Mammary epithelial cell (primary cell): ENCODE measurements at regions not wholly inside any gene's neighbourhood (a gene's known extent, or its start where the extent isn't known, plus 50 kb on each side); places are given as distances from the start of the nearest gene placed in this dataset.

ENCODE experiments used
- EZH2 ChIP-seq: IDR thresholded peaks from 2 replicates; pipeline ENCODE4 v1.6.1; 2012; ENCODE audit warnings: low read length, inconsistent platforms, borderline replicate concordance
- TF ChIP-seq, protein P1 (sequence below), 2 donors: IDR thresholded peaks in 1 of 2; conservative IDR thresholded peaks in 1 of 2; 2 replicates each; pipeline ENCODE4 v1.5.1; 2011 to 2012; ENCODE audit warnings: inconsistent platforms in 2 of 2, low read length in 2 of 2, mild to moderate bottlenecking in 2 of 2, control low read depth in 1 of 2, low read depth in 1 of 2; ENCODE audit not compliant: insufficient read depth in 1 of 2; ENCODE audit errors: extremely low read depth in 1 of 2

- TF ChIP-seq, protein P1, sequence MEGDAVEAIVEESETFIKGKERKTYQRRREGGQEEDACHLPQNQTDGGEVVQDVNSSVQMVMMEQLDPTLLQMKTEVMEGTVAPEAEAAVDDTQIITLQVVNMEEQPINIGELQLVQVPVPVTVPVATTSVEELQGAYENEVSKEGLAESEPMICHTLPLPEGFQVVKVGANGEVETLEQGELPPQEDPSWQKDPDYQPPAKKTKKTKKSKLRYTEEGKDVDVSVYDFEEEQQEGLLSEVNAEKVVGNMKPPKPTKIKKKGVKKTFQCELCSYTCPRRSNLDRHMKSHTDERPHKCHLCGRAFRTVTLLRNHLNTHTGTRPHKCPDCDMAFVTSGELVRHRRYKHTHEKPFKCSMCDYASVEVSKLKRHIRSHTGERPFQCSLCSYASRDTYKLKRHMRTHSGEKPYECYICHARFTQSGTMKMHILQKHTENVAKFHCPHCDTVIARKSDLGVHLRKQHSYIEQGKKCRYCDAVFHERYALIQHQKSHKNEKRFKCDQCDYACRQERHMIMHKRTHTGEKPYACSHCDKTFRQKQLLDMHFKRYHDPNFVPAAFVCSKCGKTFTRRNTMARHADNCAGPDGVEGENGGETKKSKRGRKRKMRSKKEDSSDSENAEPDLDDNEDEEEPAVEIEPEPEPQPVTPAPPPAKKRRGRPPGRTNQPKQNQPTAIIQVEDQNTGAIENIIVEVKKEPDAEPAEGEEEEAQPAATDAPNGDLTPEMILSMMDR (conservative IDR thresholded peaks at IDR 0.05 in 1 of 2, IDR thresholded peaks at IDR 0.05 in 1 of 2; ENCODE audit: extremely low read depth in 1 of 2, insufficient read depth in 1 of 2, low read depth in 1 of 2, low read length in 2 of 2) = no peak
- no peak for TF ChIP-seq EZH2
Measured at GRCh38 chr6:113220832-113221231, 636.3 kb upstream of the MARCKS start.
